Upper lobe of left lung (tissue), 4 donors: ENCODE measurements at regions not wholly inside any gene's neighbourhood (a gene's known extent, or its start where the extent isn't known, plus 50 kb on each side); places are given as distances from the start of the nearest gene placed in this dataset.

Experiments
- CTCF ChIP-seq, 6 experiments: fragments of 450-650 bp in 4 of 6; fragments of 200-600 bp in 2 of 6; sonication (generic) in 2 of 6; IDR thresholded peaks; one replicate each; pipeline ENCODE4 v1.5.1; 2016 to 2019; ENCODE audit warnings: antibody characterized with exemption in 6 of 6
- POLR2A ChIP-seq, 4 donors: fragments of 450-650 bp; IDR thresholded peaks; one replicate each; pipeline ENCODE4 v1.5.1; 2016 to 2017; ENCODE audit warnings: antibody characterized with exemption in 4 of 4, mild to moderate bottlenecking in 2 of 4

- TF ChIP-seq POLR2A (IDR thresholded peaks at IDR 0.05): no peak
- TF ChIP-seq CTCF (IDR thresholded peaks at IDR 0.05): no peak
These were observed 97.8 kb upstream of the SELENOK start for GRCh38 chr3:53989451-53989850.
